Activated naive CD8-positive, alpha-beta T cell (primary cell): ENCODE measurements at regions not wholly inside any gene's neighbourhood (a gene's known extent, or its start where the extent isn't known, plus 50 kb on each side); places are given as distances from the start of the nearest gene placed in this dataset.

ENCODE experiments used
- H3K27ac Mint-ChIP-seq: one replicate; pipeline ENCODE4 v1.8.0; 2021; ENCODE audit warnings: mixed read lengths
- H3K27me3 Mint-ChIP-seq: one replicate; pipeline ENCODE4 v1.8.0; 2021; ENCODE audit warnings: mixed read lengths
- H3K36me3 Mint-ChIP-seq: one replicate; pipeline ENCODE4 v1.8.0; 2021; ENCODE audit warnings: mixed read lengths
- H3K4me1 Mint-ChIP-seq: one replicate; pipeline ENCODE4 v1.8.0; 2021; ENCODE audit warnings: low read depth, mixed read lengths
- H3K4me3 Mint-ChIP-seq: one replicate; pipeline ENCODE4 v1.8.0; 2021; ENCODE audit warnings: mild to moderate bottlenecking, mixed read lengths
- H3K9me3 Mint-ChIP-seq: one replicate; pipeline ENCODE4 v1.8.0; 2021; ENCODE audit warnings: low read depth, mixed read lengths

- H3K27ac Mint-ChIP-seq, result no peak overlapping the region
- H3K4me1 Mint-ChIP-seq, result no peaks in the 10 kb centered on the region
- no peaks in the 10 kb centered on the region for H3K9me3 Mint-ChIP-seq
- H3K27me3 Mint-ChIP-seq, result peaks cover 11% of the 10 kb centered on the region
- H3K4me3 Mint-ChIP-seq, result no peak overlapping the region
- H3K36me3 Mint-ChIP-seq, result no peaks in the 10 kb centered on the region
Measured at GRCh38 chr18:47542551-47542950, 291.1 kb upstream of the SKOR2 start.

DNA sequence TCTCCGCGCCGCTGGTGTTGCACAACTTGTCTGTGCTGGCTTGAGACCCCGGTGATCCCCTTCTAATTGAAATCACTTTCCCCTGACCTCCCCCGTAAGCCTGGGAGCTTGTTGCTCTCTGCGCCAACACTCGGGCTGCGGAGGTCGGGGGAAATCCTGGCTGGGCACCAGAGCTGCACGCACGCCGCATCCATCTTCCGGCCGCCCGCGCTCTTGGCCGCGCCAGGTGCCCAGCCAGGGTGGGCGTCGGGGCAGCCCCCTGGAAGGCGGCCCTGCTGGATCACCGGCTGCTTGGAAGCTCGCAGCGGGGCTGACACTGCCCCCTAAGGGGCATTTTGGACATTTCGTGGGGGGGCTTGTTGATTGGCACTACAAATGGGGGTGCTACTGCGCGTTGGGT is 280.3 kb upstream of the SKOR2 start:
- Mint-ChIP-seq H3K27me3 (peaks cover 15% of the 10 kb centered on the region), H3K4me3 (no peak overlapping the region), H3K27ac (no peak overlapping the region), H3K36me3 (no peaks in the 10 kb centered on the region), H3K9me3 (no peaks in the 10 kb centered on the region), H3K4me1 (no peaks in the 10 kb centered on the region)

GRCh38 chr18:47530695-47531094 is 279.2 kb upstream of the SKOR2 start:
- no peaks in the 10 kb centered on the region for H3K36me3 Mint-ChIP-seq
- no peak overlapping the region for H3K27ac Mint-ChIP-seq

DNA sequence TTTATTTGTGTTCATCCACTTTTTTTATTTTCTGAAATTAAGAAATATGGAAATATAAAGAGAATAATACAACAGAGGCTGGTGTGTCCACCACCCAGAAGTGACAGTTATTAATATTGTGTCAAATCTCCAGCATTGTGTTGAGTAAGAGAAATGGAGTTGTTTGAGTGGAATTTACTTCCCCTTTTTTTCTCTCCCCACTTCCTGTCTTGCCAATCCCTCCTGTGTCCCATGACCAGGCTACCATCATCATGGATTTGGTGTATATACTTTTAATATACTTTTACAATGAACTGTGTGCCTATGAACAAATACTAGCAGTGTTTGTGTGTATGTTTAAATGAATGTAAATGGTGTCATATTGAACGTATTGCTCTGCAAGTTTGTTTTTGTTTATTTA is 276.9 kb upstream of the SKOR2 start:
- Mint-ChIP-seq H3K4me3 (no peak overlapping the region), H3K27ac (no peak overlapping the region), H3K27me3 (peaks cover 25% of the 10 kb centered on the region), H3K4me1 (no peaks in the 10 kb centered on the region), H3K9me3 (no peaks in the 10 kb centered on the region), H3K36me3 (no peaks in the 10 kb centered on the region)

More at GRCh38 chr18:47530695-47531094, 279.2 kb upstream of the SKOR2 start:
- H3K9me3 Mint-ChIP-seq, result no peaks in the 10 kb centered on the region
- H3K4me1 Mint-ChIP-seq, result no peaks in the 10 kb centered on the region
- peaks cover 16% of the 10 kb centered on the region for H3K27me3 Mint-ChIP-seq
- H3K4me3 Mint-ChIP-seq, result no peak overlapping the region

- H3K4me1 Mint-ChIP-seq, result no peaks in the 10 kb centered on the region
- H3K4me3 Mint-ChIP-seq, result no peak overlapping the region
- no peaks in the 10 kb centered on the region for H3K9me3 Mint-ChIP-seq
- H3K27ac Mint-ChIP-seq, result no peak overlapping the region
- H3K36me3 Mint-ChIP-seq, result no peaks in the 10 kb centered on the region
- H3K27me3 Mint-ChIP-seq, result peaks cover 21% of the 10 kb centered on the region
Measured at GRCh38 chr18:47526147-47526546, 274.7 kb upstream of the SKOR2 start.

- H3K9me3 Mint-ChIP-seq, result no peaks in the 10 kb centered on the region
- H3K36me3 Mint-ChIP-seq, result no peaks in the 10 kb centered on the region
- H3K27me3 Mint-ChIP-seq, result peaks cover 12% of the 10 kb centered on the region
- H3K4me3 Mint-ChIP-seq, result no peak overlapping the region
- no peaks in the 10 kb centered on the region for H3K4me1 Mint-ChIP-seq
- H3K27ac Mint-ChIP-seq, result no peak overlapping the region
Measured at GRCh38 chr18:47522359-47522758, 270.9 kb upstream of the SKOR2 start.

- no peaks in the 10 kb centered on the region for H3K36me3 Mint-ChIP-seq
- no peaks in the 10 kb centered on the region for H3K9me3 Mint-ChIP-seq
- no peak overlapping the region for H3K27ac Mint-ChIP-seq
- no peaks in the 10 kb centered on the region for H3K4me1 Mint-ChIP-seq
- H3K27me3 Mint-ChIP-seq, result peaks cover 6% of the 10 kb centered on the region
- no peak overlapping the region for H3K4me3 Mint-ChIP-seq
Measured at GRCh38 chr18:47520263-47520662, 268.8 kb upstream of the SKOR2 start.

DNA sequence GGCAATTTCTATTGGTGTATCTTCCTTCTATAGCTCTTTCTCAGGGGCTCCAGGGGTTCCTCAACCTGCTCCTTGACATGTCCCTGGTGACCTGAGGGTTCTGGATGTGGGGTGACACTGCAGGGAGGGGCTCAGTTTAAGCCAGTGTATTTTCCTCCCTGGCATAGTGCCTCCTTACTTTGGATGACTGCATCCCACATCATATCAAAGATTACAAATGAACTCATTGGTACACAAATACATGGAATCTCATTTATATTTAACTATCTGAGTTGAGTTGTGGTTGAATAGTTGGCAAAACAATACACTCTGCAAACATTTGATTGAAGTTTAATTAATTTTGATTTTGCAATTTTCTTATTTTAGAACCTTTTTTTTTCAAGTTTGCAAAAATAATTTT is 268.2 kb upstream of the SKOR2 start:
- Mint-ChIP-seq H3K4me3 (no peak overlapping the region), H3K9me3 (no peaks in the 10 kb centered on the region), H3K27ac (no peak overlapping the region), H3K36me3 (no peaks in the 10 kb centered on the region), H3K4me1 (no peaks in the 10 kb centered on the region), H3K27me3 (peaks cover 3% of the 10 kb centered on the region)

DNA sequence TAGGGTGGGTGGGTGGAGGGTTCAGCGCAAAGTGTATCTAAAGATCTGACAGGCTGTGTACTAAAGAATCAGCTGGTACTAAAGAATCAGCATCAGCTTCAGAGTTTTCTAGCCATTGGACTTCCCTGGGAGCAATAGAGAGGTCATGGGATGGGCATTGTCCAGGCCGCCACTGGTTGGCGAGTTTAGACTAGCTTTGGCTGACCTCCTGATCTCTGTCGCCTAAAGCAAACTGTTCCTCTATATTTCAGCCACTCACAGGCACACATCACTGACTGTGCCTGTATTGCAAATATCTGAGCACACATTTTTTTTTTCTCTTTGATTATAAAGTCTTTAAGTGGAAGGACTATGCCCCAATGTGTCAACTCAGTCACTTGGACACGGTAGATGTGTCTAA is 267.8 kb upstream of the SKOR2 start:
- Mint-ChIP-seq H3K27ac (no peak overlapping the region), H3K4me1 (no peaks in the 10 kb centered on the region), H3K27me3 (peaks cover 3% of the 10 kb centered on the region), H3K4me3 (no peak overlapping the region), H3K9me3 (no peaks in the 10 kb centered on the region), H3K36me3 (no peaks in the 10 kb centered on the region)

DNA sequence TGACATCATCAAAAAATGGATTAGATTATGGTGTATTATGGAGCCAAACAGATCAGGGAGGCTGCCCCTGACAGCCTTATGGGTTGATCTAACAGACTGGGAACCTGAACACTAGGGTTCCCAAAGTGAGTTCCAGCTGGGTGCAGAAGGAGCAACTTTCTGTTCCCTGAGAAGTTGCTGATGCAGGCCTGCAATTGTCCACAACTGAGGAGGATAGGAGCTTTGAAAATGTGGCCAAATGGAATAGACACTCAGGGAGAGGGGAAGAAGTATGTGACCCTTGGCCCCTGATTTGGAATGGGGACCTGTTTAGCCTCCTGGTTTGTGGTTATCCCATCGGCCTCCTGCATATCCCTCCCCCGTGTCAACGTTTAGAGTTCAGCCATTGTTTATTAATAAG is 262.2 kb upstream of the SKOR2 start:
- no peak overlapping the region for H3K27ac Mint-ChIP-seq

GRCh38 chr18:47512726-47513435 is 261.4 kb upstream of the SKOR2 start:
- Mint-ChIP-seq H3K27me3 (peaks cover 7% of the 10 kb centered on the region), H3K4me1 (no peaks in the 10 kb centered on the region), H3K27ac (no peak overlapping the region), H3K4me3 (no peak overlapping the region), H3K36me3 (no peaks in the 10 kb centered on the region), H3K9me3 (no peaks in the 10 kb centered on the region)

More for the DNA sequence above, 262.2 kb upstream of the SKOR2 start:
- Mint-ChIP-seq H3K27me3 (peaks cover 7% of the 10 kb centered on the region), H3K4me1 (no peaks in the 10 kb centered on the region), H3K9me3 (no peaks in the 10 kb centered on the region), H3K4me3 (no peak overlapping the region), H3K36me3 (no peaks in the 10 kb centered on the region)

DNA sequence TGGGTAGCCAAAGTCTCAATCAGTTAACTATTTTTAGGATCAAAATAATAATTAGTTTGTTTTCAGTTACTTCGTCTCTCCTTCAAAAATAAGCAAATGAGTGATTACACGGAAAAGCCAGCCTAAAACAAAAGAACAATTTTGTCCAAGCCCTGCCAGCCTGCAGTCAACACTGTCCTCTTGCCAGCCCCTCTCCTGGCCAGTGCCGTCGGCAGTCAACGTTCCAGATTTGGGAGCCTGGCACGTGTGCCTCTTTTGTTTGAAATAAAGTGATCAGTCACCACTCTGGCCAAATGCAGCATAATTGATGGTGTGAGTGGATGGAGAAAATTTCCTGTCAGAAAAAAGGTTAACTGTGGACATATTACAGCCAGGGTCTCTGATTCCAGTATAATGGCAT is 260.6 kb upstream of the SKOR2 start:
- Mint-ChIP-seq H3K9me3 (no peaks in the 10 kb centered on the region), H3K4me1 (no peaks in the 10 kb centered on the region), H3K36me3 (no peaks in the 10 kb centered on the region), H3K4me3 (no peak overlapping the region), H3K27me3 (peaks cover 7% of the 10 kb centered on the region), H3K27ac (no peak overlapping the region)

- Mint-ChIP-seq H3K27me3 (peaks cover 7% of the 10 kb centered on the region), H3K27ac (no peak overlapping the region), H3K36me3 (no peaks in the 10 kb centered on the region), H3K9me3 (no peaks in the 10 kb centered on the region), H3K4me3 (no peak overlapping the region), H3K4me1 (no peaks in the 10 kb centered on the region)
Measured at GRCh38 chr18:47510831-47511230, 259.4 kb upstream of the SKOR2 start.

DNA sequence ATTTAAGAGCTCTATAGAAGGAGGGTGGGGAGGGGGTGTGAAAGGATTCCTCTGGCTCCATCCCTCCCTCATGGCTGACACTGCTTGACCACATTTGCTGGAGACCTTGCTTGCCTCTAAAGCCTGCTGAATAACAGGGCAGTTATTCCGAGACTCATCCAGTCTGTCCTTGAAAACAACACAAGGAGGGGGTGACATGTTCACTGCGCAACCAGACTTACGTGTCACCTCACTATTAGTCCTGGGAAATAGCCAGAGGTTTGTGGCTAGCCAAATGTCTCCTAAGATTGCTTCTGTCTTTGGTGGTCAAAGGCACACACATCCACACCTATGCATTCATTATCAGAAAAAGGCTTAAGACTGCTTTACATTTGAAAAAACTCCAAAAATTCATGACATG is 256.2 kb upstream of the SKOR2 start:
- Mint-ChIP-seq H3K4me3 (no peak overlapping the region), H3K36me3 (no peaks in the 10 kb centered on the region), H3K4me1 (no peaks in the 10 kb centered on the region), H3K9me3 (no peaks in the 10 kb centered on the region), H3K27me3 (peaks cover 3% of the 10 kb centered on the region), H3K27ac (no peak overlapping the region)

GRCh38 chr18:47506897-47507296 is 255.4 kb upstream of the SKOR2 start:
- no peaks in the 10 kb centered on the region for H3K9me3 Mint-ChIP-seq
- H3K27ac Mint-ChIP-seq, result no peak overlapping the region
- H3K4me1 Mint-ChIP-seq, result no peaks in the 10 kb centered on the region
- no peaks in the 10 kb centered on the region for H3K27me3 Mint-ChIP-seq
- no peak overlapping the region for H3K4me3 Mint-ChIP-seq
- H3K36me3 Mint-ChIP-seq, result no peaks in the 10 kb centered on the region

GRCh38 chr18:47501946-47502345 is 250.5 kb upstream of the SKOR2 start:
- H3K27ac Mint-ChIP-seq, result no peak overlapping the region
- H3K9me3 Mint-ChIP-seq, result no peaks in the 10 kb centered on the region
- no peaks in the 10 kb centered on the region for H3K36me3 Mint-ChIP-seq
- H3K4me1 Mint-ChIP-seq, result no peaks in the 10 kb centered on the region
- no peak overlapping the region for H3K4me3 Mint-ChIP-seq
- H3K27me3 Mint-ChIP-seq, result peaks cover 5% of the 10 kb centered on the region
